Stomach (tissue), 8 donors: ENCODE measurements at regions not wholly inside any gene's neighbourhood (a gene's known extent, or its start where the extent isn't known, plus 50 kb on each side); places are given as distances from the start of the nearest gene placed in this dataset.

ENCODE experiments used
- DNase-seq, 2 donors: peaks; one replicate each; pipeline versions ENCODE4 v3.0.0 to v3.0.0-alpha.2; 2013 to 2019
- H3K27ac ChIP-seq, 5 donors: fragments of 200-600 bp in 4 of 5; sonication (generic) in 4 of 5; one replicate each; pipeline ENCODE4 v1.5.1; 2013 to 2019; ENCODE audit warnings: mild to moderate bottlenecking in 1 of 5, moderate library complexity in 1 of 5
- H3K27me3 ChIP-seq, 3 donors: fragments of 200-600 bp; sonication (generic); one replicate each; pipeline ENCODE4 v1.5.1; 2017 to 2019; ENCODE audit warnings: mixed run types in 1 of 3
- H3K36me3 ChIP-seq, 4 donors: fragments of 200-600 bp; sonication (generic); 1 replicate in 3 of 4; 2 replicates in 1 of 4; pipeline ENCODE4 v1.5.1; 2016 to 2019
- H3K4me1 ChIP-seq, 4 donors: fragments of 200-600 bp; sonication (generic); one replicate each; pipeline ENCODE4 v1.5.1; 2016 to 2019
- H3K4me3 ChIP-seq, 4 donors: fragments of 200-600 bp; sonication (generic) in 3 of 4; one replicate each; pipeline ENCODE4 v1.5.1; 2016 to 2019; ENCODE audit warnings: mild to moderate bottlenecking in 1 of 4
- H3K9me3 ChIP-seq, 4 donors: fragments of 200-600 bp; sonication (generic); one replicate each; pipeline ENCODE4 v1.5.1; 2016 to 2019
- EP300 ChIP-seq: sonication (generic); formaldehyde crosslinking; IDR thresholded peaks from one replicate; pipeline ENCODE4 v1.6.1; 2017; ENCODE audit warnings: antibody characterized with exemption
- POLR2A ChIP-seq, 4 donors: fragments of 450-650 bp; IDR thresholded peaks; one replicate each; pipeline ENCODE4 v1.6.1; 2016; ENCODE audit warnings: antibody characterized with exemption in 4 of 4, control low read depth in 2 of 4, mild to moderate bottlenecking in 1 of 4, moderate library complexity in 1 of 4
- POLR2AphosphoS5 ChIP-seq, 3 donors: sonication (generic); formaldehyde crosslinking; IDR thresholded peaks; one replicate each; pipeline ENCODE4 v1.6.1; 2016; ENCODE audit warnings: antibody characterized with exemption in 3 of 3
- WGBS, 5 donors: extraction: QIAGEN DNeasy Blood & Tissue Kit in 3 of 5; methylation state at CpG; one replicate each; pipeline versions ENCODE4 v1.1.5 to v1.1.7; 2013 to 2018; 5-methylcytosine and 5-hydroxymethylcytosine counted together
- intact Hi-C: fragments of 100-400 bp; cut with DNase I; formaldehyde crosslinking; loops from one replicate; pipeline ENCODE4 v1.15.1; 2023; ENCODE audit warnings: low total_unique reads
- TF ChIP-seq, protein P1 (sequence below), 7 experiments: fragments of 450-650 bp in 4 of 7; fragments of 200-600 bp in 3 of 7; sonication (generic) in 3 of 7; IDR thresholded peaks; one replicate each; pipeline ENCODE4 v1.5.1; 2016 to 2019; ENCODE audit warnings: antibody characterized with exemption in 7 of 7, control low read depth in 2 of 7, mild to moderate bottlenecking in 1 of 7
- donor health status: healthy with polysubstance abuse.
- donor health status: Bipolar disorder and iron deficiency.
- donor health status: healthy.

- H3K4me1 ChIP-seq = peaks cover 0 to 11% (median 0%) of the 10 kb centered on the region in 4 donors
- H3K27ac ChIP-seq = no peak overlapping the region
- no peaks in the 10 kb centered on the region for H3K9me3 ChIP-seq
- intact Hi-C loops = no loop called here
- 73 to 89% (median 83%) methylated on average over 2 of the region's 2 CpGs for WGBS, 5 donors
- no peaks in the 10 kb centered on the region for H3K36me3 ChIP-seq
- TF ChIP-seq, protein P1, sequence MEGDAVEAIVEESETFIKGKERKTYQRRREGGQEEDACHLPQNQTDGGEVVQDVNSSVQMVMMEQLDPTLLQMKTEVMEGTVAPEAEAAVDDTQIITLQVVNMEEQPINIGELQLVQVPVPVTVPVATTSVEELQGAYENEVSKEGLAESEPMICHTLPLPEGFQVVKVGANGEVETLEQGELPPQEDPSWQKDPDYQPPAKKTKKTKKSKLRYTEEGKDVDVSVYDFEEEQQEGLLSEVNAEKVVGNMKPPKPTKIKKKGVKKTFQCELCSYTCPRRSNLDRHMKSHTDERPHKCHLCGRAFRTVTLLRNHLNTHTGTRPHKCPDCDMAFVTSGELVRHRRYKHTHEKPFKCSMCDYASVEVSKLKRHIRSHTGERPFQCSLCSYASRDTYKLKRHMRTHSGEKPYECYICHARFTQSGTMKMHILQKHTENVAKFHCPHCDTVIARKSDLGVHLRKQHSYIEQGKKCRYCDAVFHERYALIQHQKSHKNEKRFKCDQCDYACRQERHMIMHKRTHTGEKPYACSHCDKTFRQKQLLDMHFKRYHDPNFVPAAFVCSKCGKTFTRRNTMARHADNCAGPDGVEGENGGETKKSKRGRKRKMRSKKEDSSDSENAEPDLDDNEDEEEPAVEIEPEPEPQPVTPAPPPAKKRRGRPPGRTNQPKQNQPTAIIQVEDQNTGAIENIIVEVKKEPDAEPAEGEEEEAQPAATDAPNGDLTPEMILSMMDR (IDR thresholded peaks at IDR 0.05) = no peak
- TF ChIP-seq POLR2AphosphoS5 (IDR thresholded peaks at IDR 0.05) = no peak
- no peak for TF ChIP-seq EP300
- no peak for TF ChIP-seq POLR2A (IDR thresholded peaks at IDR 0.05)
- no peak for DNase-seq
- peaks cover 0 to 3% (median 3%) of the 10 kb centered on the region in 3 donors for H3K27me3 ChIP-seq
- H3K4me3 ChIP-seq = no peak overlapping the region
Measured at GRCh38 chr1:47548637-47549036, 110.8 kb downstream of the FOXD2 start.

DNA sequence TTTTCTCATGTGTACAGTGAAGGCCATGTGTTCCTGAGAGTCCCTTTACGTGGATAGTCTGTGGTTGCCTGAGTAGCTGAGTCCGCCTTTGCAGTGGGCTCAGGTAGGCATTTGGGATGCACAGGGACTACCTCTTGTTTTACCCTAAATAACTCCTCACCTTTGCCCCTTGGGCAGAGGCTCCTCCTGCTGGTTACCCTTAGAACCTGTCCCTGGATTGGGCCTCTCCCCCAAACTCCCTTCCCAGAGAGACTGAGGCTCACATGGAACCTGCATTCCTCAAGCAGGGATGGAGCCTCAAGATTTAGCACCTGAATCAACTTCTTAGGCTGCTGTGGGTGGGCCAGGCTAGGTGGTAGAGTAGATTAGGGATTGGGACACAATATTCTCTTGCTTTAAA lies 111.7 kb downstream of the FOXD2 start:
- no peak overlapping the region for H3K4me3 ChIP-seq
- peaks cover 0 to 16% (median 4%) of the 10 kb centered on the region in 4 donors for H3K4me1 ChIP-seq
- TF ChIP-seq POLR2A (IDR thresholded peaks at IDR 0.05) (no peak), EP300 (no peak), POLR2AphosphoS5 (IDR thresholded peaks at IDR 0.05) (no peak)
- TF ChIP-seq, protein P1 (IDR thresholded peaks at IDR 0.05) = no peak
- intact Hi-C loops = no loop called here
- H3K36me3 ChIP-seq = no peaks in the 10 kb centered on the region
- peaks cover 0 to 9% (median 3%) of the 10 kb centered on the region in 3 donors for H3K27me3 ChIP-seq
- 85 to 100% (median 92%) methylated on average over 2 of the region's 2 CpGs for WGBS, 5 donors
- no peak overlapping the region for H3K27ac ChIP-seq
- H3K9me3 ChIP-seq = no peaks in the 10 kb centered on the region
- DNase-seq = no peak

DNA sequence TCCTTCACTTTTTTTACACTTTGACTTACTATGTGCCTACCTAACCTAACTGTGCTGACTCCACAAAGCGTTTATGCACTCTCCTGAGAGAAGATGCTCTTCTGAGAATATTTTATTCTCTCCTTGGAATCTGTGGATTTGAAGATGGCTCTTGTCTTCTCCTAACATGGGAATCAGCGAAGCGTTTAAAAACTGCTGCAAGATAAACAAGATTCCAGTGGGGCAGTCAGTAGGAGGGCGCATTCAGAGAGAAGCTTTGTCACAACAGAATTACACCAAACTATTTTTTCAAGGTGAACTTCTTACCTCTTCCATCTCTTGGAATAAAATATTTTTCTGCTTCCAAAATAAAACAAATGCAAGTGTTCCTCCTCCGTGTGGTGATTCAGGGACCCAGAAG lies 113.1 kb downstream of the FOXD2 start:
- Histone ChIP-seq H3K9me3 (no peaks in the 10 kb centered on the region), H3K4me3 (no peak overlapping the region), H3K36me3 (no peaks in the 10 kb centered on the region), H3K4me1 (peaks cover 7 to 30% (median 16%) of the 10 kb centered on the region in 4 donors), H3K27me3 (peaks cover 0 to 16% (median 3%) of the 10 kb centered on the region in 3 donors), H3K27ac (no peak overlapping the region)
- intact Hi-C loops = no loop called here
- 93 to 94% (median 93%) methylated on average over 5 of the region's 5 CpGs for WGBS, 5 donors
- TF ChIP-seq POLR2A (IDR thresholded peaks at IDR 0.05) (no peak), EP300 (no peak), POLR2AphosphoS5 (IDR thresholded peaks at IDR 0.05) (no peak)
- TF ChIP-seq, protein P1 (IDR thresholded peaks at IDR 0.05) = no peak
- no peak for DNase-seq

GRCh38 chr1:47551971-47552528 lies 114.2 kb downstream of the FOXD2 start:
- H3K4me1 ChIP-seq = peaks cover 19 to 40% (median 26%) of the 10 kb centered on the region in 4 donors
- H3K36me3 ChIP-seq = no peaks in the 10 kb centered on the region
- intact Hi-C loops = no loop called here
- no peaks in the 10 kb centered on the region for H3K9me3 ChIP-seq
- H3K27ac ChIP-seq = no peak overlapping the region
- no peak for DNase-seq
- H3K4me3 ChIP-seq = no peak overlapping the region
- peaks cover 0 to 21% (median 3%) of the 10 kb centered on the region in 3 donors for H3K27me3 ChIP-seq
- TF ChIP-seq, protein P1 (IDR thresholded peaks at IDR 0.05) = no peak
- TF ChIP-seq POLR2A (IDR thresholded peaks at IDR 0.05) (no peak), EP300 (no peak), POLR2AphosphoS5 (IDR thresholded peaks at IDR 0.05) (no peak)
- 50 to 74% (median 63%) methylated on average over 4 of the region's 4 CpGs for WGBS, 5 donors
